ENCODE measurements at regions not wholly inside any gene's neighbourhood (a gene's known extent, or its start where the extent isn't known, plus 50 kb on each side); places are given as distances from the start of the nearest gene placed in this dataset.
"Not testable (repeated sequence)": the region's sequence is repeated elsewhere in the genome, so short reads cannot be mapped to it uniquely, and the experiment has no call there.

DNA sequence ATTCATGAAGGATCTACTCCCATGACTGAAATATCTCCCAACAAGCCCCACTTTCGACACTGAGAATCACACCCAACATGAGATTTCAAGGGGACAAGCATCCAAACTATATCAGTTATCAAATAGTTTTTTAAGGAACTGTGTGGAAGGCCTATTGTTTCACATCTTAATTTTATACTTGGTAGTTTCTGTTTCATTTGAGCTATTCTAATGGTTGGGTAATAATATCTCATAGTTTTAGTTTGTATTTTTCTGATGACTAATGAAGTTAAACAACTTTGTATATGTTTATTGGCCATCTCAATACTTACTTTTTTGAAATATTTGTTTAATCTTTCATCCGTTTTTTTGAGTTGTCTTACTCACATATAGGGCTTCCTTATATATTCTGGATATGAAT, 135.0 kb downstream of the SCG2 start:
- DNase-seq (ENCODE audit: low read depth), result no peak

- DNase-seq (ENCODE audit: low read depth), result no peak
These were observed 132.7 kb downstream of the SCG2 start for GRCh38 chr2:223469270-223470046.

DNA sequence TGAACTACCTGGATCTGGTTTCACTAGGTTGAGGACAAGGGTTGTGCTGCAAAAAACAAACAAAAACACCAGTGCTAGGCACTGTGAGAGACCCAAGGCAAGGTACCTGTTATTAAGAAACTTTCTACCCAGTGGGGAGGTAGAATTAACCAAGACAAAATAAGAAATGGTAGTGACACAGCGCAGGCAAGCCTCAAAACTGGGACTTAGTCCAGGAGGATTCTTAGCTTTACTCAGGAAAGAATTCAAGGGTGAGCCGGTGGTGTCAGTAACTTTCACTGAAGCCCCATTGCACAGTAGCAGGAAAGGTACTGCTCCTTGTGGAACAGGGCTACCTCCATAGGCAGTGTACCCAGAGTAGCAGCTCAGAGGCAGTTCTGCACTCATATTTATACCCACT, 131.6 kb downstream of the SCG2 start:
- no peak for DNase-seq (ENCODE audit: low read depth)

GRCh38 chr2:223472771-223473170, 129.4 kb downstream of the SCG2 start:
- no peak for DNase-seq (ENCODE audit: low read depth)

DNA sequence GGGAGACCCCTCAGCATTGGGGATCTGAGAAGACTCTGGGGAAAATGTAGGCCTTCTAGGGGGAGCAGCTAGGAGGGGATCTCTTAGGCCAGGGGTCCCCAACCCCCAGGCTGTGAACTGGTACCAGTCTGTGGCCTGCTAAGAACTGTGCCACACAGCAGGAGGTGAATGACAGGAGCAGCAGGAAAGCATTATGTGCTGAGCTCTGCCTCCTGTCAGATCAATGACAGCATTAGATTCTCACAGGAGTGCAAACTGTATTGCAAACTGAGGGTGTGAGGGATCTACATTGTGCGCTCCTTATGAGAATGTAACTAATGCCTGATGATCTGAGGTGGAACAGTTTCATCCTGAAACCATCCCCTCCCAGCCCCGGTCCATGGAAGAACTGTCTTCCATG, 127.3 kb downstream of the SCG2 start:
- no peak for DNase-seq (ENCODE audit: low read depth)

DNA sequence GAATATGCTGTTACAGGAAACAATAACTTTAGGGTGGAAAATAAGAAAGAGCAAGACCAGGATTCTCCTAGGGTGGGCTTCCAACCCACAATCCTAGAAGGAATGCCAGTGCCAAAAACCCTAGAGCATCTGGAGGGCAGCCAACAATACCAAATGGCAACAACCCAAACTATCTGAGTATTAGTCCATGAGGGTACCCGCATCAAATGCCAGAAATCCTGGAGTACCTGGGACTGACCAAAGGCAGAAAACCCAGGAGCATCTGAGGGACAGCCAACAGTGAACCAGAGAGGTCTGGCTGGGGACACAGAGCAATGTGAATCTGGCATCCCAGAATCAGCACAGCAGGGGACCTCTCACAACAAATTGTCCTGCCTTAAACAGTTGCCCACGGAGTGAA, 126.3 kb downstream of the SCG2 start:
- DNase-seq (ENCODE audit: low read depth), result no peak

- DNase-seq (ENCODE audit: low read depth), result no peak
These were observed 124.8 kb downstream of the SCG2 start for GRCh38 chr2:223477318-223477717.

DNA sequence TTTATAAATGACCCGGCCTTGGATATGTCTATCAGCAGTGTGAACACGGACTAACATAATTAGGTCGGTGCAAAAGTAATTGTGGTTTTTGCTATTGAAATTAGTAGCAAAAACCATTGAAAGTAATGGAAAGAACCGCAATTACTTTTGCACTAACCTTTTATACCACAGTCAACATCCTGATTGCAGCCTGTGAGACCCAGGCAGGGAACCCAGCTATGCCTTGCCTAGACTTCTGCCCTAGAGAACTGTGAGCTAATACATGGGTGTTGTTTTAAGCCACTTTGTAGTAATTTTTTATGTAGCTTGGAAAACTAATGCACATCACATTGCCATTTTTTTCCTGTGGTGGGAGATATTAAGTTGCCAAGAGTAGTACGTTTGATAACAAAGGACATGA, 120.7 kb downstream of the SCG2 start:
- DNase-seq (ENCODE audit: low read depth), result no peak

DNA sequence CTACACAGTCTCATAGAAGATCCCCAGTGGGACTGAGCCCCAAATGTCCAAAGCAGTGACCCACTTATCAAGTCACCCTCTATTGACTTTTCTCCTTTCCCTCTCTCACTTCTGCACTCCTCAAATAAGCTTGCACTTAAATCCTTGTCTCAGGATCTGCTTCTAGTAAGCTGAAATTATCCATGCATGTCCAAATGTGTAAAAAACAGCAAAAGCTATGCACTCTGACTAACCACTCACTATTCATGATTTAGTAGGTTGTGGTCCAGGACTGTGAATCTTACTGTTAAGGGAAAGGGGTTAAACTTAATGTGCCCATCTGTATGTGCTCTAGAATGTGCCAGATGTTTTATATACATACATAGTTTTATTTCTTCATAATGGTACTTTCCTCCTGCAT, 115.4 kb downstream of the SCG2 start:
- no peak for DNase-seq (ENCODE audit: low read depth)

DNA sequence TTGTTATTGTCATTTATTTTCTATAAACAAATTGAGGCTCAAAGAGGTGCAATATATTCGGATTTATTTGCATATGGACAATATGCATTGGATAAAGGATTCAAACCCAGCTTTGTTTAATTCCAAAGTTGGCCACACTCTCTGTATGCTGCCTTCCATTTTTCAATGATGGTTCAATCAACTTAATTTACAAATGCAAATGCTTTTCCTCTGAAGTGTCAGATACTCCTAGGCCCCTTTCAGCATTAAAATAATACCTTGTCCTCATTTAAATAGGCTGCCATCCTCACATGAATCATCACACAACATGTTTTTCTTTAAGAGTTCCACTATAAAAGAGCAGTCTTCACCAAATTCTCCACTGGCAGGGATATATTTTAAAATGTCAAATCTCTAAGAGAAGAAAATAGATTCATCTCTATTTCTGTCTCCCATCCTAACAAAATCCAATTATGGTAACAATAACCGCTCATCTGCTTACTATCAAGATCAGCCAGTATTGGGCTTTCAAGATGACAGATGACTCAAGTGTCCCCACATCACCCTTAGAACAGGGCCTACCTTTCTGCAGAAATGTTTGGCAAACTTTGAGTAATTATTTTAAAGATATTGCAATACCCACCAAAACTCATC, 114.8 kb downstream of the SCG2 start:
- DNase-seq (ENCODE audit: low read depth), result no peak

GRCh38 chr2:223488814-223489213, 113.3 kb downstream of the SCG2 start:
- DNase-seq (ENCODE audit: low read depth), result no peak

DNA sequence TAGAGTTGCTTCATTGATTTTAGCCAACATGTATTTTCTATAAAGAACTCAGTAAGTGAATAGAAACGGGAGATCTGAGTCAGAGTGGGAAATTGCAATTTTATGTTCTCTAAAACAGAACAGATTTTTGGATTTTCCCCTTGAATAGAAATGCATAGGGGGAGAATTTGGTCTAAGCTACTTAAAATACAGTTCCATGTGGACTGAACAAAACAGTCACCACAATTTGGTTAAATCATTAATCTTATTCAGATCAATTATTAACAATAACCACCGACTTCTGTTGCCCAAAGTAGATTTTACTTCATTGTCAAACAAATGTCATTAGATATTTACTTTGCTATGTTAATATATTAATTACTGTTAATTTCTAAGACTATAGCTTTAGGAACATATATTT, 107.7 kb downstream of the SCG2 start:
- no peak for DNase-seq (ENCODE audit: low read depth)

DNA sequence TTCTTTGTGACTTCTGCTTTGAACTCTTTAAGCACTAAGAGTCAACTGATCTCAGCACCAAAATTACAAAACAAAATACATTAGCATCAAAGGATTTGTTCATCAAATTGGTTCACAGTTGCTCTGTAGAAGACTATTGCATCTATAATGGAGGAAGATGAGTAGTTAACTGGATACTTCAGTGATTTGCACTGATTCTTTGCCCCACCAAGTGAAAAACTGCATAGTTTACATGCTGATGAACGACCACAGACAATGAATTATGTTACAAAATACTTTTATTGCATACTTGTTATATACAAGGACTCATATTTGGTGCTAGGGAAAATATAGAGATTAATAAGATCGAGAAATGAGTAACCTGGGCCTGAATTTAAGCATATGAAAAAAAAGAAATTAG, 107.2 kb downstream of the SCG2 start:
- DNase-seq (ENCODE audit: low read depth), result no peak

DNA sequence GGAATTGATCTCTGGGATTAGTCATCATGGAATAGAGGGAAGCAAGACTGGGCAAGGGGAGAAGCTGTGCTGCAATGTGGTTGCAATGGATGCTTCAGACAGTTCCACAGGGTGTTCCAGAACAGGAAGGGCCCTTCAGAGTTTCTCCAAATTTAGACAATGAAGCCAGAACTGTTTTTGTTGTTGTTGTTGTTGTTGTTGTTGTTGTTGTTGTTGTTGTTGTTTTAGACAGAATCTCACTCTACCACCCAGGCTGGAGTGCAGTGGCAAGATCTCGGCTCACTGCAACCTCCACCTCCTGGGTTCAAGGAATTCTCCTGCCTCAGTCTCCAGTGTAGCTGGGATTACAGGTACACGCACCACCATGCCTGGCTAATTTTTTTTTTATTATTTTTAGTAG, 105.3 kb downstream of the SCG2 start:
- not testable (repeated sequence) for DNase-seq (ENCODE audit: low read depth)

DNA sequence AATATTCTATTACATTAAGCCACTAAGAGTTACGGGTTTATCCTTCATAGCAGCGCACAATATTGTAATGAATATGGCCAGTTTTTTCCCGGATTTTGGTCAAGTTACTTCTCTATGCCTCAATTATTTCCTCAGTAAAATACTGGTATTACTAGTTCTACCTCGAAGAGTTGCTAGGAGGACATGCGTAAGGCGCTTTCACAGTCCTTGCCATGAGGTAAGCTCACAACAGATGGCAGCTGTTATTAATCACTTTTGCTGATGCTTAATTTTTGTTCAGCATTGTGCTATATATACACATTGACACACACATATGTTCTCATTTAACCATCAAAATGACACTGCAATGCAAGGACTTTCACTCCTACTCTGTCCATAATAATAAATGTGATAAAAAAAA, 101.5 kb downstream of the SCG2 start:
- no peak for DNase-seq (ENCODE audit: low read depth)

GRCh38 chr2:223501641-223502040, 100.5 kb downstream of the SCG2 start:
- DNase-seq (ENCODE audit: low read depth), result no peak

DNA sequence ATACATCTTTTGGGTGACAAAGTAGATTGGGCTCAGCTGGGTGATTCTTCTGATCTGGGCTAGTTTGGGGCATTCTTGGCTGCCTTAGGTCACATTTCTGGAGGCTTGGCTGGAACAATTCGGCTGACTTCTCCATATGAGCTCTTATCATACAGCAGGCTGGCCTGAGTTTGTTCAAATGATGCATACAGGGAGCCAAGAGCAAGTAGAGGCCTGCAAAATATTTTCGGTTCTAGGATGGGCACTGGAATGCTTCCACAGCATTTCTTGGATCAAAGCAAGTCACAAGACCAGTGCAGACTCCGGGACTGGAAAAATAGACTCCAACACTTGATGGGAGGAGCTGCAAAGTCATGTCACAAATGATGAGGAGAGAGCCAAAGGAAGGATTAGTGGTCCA, 98.4 kb downstream of the SCG2 start:
- DNase-seq (ENCODE audit: low read depth), result no peak

- DNase-seq (ENCODE audit: low read depth), result no peak
These were observed 93.8 kb downstream of the SCG2 start for GRCh38 chr2:223508372-223508771.

DNA sequence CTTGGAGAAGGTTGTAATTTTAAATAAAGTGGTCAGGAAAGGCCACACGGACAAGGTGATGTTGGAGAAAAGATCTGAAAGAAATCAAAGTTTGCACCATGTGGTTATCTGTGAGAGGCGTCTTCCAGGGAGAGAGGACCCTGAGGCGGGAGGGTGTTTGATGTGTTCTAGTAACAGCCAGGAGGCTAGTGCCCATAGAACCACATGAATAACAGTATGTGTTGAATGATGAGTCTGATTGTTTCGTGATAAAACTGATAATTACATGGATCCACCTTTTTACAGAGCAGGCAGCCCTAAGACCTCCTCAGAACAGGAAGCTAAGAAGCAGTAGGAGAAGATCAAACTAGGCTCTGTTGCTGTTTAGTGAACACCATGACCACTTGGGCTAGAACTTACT, 91.4 kb downstream of the SCG2 start:
- no peak for DNase-seq (ENCODE audit: low read depth)

DNA sequence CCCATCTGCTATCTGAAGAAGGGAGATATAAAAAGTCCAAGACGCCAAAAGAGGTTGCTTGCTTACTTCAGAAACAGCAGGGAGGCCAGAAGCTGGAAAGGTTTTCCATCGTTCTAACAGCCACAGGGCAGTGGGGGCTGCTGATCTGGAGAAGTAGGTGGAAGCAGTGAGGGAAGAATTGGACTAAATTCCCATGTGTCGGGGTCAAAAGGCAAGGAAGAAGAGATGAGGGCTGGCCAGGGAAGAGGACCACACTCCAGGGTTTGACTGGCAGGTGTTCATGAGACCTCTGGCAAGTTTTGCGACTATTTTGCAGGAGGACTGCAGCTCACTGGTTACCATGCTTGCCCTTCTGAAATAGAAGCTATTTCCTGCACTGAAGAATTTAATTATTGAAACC, 91.0 kb downstream of the SCG2 start:
- no peak for DNase-seq (ENCODE audit: low read depth)

DNA sequence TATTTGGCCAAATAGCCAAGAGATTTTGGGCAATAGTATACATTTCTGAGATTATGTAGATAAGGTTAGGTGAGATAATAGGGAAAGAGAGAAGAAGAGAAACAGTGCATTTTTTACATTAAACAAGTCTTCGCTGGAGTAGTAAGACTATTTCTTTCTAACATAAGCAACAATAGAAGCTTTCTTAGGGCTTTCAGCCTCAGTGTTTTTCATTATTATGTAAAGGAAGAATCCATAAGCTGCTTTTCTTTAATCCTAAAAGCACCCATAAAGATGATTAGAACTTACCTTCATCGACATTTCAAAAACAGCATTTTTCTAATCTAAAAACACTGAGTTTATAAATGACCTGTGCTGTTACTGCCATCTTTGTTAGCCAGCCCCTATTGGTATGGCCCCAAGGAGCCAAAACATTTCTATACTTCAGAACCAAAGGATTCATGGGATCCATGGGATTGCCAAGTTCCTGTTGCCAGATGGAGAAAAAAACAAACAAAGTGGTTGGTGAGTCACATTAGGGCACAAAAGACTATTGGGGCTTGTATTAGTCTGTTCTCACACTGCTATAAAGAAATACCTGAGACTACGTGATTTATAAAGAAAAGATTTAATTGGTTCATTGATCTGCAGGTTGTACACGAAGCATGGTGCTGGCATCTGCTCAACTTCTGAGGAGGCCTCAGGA, 88.2 kb downstream of the SCG2 start:
- no peak for DNase-seq (ENCODE audit: low read depth)

- DNase-seq (ENCODE audit: low read depth), result no peak
These were observed 82.7 kb downstream of the SCG2 start for GRCh38 chr2:223519471-223519870.

DNA sequence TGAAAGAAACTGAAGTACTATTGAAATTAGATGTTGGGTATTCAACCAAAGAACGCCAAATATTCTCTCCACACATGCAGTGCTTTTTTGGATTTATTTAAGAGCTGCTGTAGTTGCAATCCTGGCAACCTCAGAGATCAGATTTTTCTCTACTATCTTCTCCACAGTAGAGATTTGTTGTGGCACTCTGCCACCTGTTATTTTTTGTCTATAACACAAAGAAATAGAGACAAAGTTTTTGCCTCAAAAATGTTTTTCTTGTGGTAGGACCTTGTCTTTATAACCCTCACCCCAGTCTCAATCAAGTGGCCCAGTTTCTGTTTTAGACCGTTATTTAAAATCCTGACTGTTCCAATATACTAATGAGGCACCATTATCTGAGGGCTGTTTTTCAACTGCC, 79.4 kb downstream of the SCG2 start:
- DNase-seq (ENCODE audit: low read depth), result no peak

Data from fibroblast of the conjunctiva (primary cell).